K562 (cell line): ENCODE measurements at regions not wholly inside any gene's neighbourhood (a gene's known extent, or its start where the extent isn't known, plus 50 kb on each side); places are given as distances from the start of the nearest gene placed in this dataset.

Source experiments
- SREBF1 ChIP-seq: fragments of 150-350 bp; IDR thresholded peaks from 2 replicates; pipeline ENCODE4 v1.6.1; 2014; ENCODE audit warnings: antibody characterized with exemption, low read depth, low read length, borderline replicate concordance
- SRF ChIP-seq, 2 experiments: fragments of 250-450, 450-650 bp in 1 of 2; sonication (Bioruptor Pico) in 1 of 2; sonication (generic) in 1 of 2; formaldehyde crosslinking; IDR thresholded peaks; 2 replicates each; pipeline versions ENCODE4 v1.5.0 to v1.5.1; 2020 to 2022; ENCODE audit warnings: mild to moderate bottlenecking in 1 of 2, missing genetic modification reagents in 1 of 2
- TAF1 ChIP-seq: IDR thresholded peaks from 2 replicates; pipeline ENCODE4 v1.6.1; 2011; ENCODE audit warnings: mild to moderate bottlenecking, low read length, moderate library complexity; ENCODE audit not compliant: insufficient read depth, control insufficient read depth, severe bottlenecking; ENCODE audit errors: extremely low read depth
- ZNF253 ChIP-seq: fragments of 250-450 bp; sonication (Bioruptor Pico); conservative IDR thresholded peaks from 2 replicates; pipeline ENCODE4 v1.6.1; 2021; ENCODE audit warnings: mild to moderate bottlenecking
- TF ChIP-seq, protein P1 (sequence below), 2 experiments: fragments of 450-650 bp; formaldehyde crosslinking in 1 of 2; IDR thresholded peaks; 2 replicates each; pipeline versions ENCODE4 v1.4.0 to v1.6.1; 2014 to 2020; ENCODE audit warnings: mild to moderate bottlenecking in 2 of 2, borderline replicate concordance in 1 of 2, low read depth in 1 of 2

DNA sequence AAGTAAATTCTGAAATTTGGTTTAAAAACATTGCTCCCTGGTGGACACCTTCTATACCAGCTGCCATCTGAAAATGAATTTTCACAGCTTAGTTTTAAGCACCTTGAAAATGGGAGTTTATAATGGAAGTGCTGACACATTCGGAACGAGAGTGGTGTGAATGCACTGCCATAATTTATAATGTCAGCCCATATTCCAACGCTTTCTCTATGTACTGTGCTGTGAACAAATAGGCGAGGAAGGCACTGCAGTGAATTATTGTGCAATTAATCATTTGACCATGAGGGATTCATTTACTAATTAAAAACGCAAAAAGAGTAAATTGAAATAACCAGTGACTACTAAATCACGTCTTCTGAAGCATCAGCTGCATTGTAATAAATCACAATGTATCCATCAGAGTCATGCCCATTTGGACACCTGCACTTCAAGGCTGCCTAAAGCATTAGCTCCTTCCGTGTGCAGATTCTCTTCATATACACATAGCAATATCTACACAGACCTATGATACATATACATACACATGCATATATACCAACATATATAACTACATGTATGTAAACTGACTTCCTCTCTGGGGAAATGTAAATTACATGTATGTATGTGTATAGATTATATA, 699.8 kb downstream of the GALR1 start:
- TF ChIP-seq TAF1 (no peak), SREBF1 (no peak), SRF (CRISPR knock-in tag; IDR thresholded peaks at IDR 0.05) (no peak), ZNF253 (CRISPR knock-in tag) (no peak)
- TF ChIP-seq, protein P1, sequence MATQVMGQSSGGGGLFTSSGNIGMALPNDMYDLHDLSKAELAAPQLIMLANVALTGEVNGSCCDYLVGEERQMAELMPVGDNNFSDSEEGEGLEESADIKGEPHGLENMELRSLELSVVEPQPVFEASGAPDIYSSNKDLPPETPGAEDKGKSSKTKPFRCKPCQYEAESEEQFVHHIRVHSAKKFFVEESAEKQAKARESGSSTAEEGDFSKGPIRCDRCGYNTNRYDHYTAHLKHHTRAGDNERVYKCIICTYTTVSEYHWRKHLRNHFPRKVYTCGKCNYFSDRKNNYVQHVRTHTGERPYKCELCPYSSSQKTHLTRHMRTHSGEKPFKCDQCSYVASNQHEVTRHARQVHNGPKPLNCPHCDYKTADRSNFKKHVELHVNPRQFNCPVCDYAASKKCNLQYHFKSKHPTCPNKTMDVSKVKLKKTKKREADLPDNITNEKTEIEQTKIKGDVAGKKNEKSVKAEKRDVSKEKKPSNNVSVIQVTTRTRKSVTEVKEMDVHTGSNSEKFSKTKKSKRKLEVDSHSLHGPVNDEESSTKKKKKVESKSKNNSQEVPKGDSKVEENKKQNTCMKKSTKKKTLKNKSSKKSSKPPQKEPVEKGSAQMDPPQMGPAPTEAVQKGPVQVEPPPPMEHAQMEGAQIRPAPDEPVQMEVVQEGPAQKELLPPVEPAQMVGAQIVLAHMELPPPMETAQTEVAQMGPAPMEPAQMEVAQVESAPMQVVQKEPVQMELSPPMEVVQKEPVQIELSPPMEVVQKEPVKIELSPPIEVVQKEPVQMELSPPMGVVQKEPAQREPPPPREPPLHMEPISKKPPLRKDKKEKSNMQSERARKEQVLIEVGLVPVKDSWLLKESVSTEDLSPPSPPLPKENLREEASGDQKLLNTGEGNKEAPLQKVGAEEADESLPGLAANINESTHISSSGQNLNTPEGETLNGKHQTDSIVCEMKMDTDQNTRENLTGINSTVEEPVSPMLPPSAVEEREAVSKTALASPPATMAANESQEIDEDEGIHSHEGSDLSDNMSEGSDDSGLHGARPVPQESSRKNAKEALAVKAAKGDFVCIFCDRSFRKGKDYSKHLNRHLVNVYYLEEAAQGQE (IDR thresholded peaks at IDR 0.05; ENCODE audit: borderline replicate concordance) = no peak
- TF ChIP-seq, protein P1 (CRISPR knock-in tag; IDR thresholded peaks at IDR 0.05; ENCODE audit: low read depth) = no peak
